PFSK-1 (cell line): ENCODE measurements at regions not wholly inside any gene's neighbourhood (a gene's known extent, or its start where the extent isn't known, plus 50 kb on each side); places are given as distances from the start of the nearest gene placed in this dataset.

Experiments used
- POLR2AphosphoS5 ChIP-seq: IDR thresholded peaks from 2 replicates; pipeline ENCODE4 v1.6.1; 2012; ENCODE audit warnings: low read depth, mild to moderate bottlenecking, control low read depth, low read length, moderate library complexity
- REST ChIP-seq, 2 experiments: IDR thresholded peaks; 2 replicates each; pipeline versions ENCODE4 v1.6.1 to v1.8.0; 2011 to 2012; ENCODE audit warnings: low read depth in 2 of 2, low read length in 2 of 2, control low read depth in 1 of 2, inconsistent platforms in 1 of 2, mild to moderate bottlenecking in 1 of 2, moderate library complexity in 1 of 2; ENCODE audit not compliant: insufficient read depth in 1 of 2
- TAF1 ChIP-seq: IDR thresholded peaks from 2 replicates; pipeline ENCODE4 v1.6.1; 2012; ENCODE audit warnings: low read length, control low read depth, borderline replicate concordance; ENCODE audit not compliant: insufficient read depth

GRCh38 chr13:90796474-90796873, 551.0 kb upstream of the MIR17HG start:
- no peak for TF ChIP-seq REST (IDR thresholded peaks at IDR 0.05; ENCODE audit: insufficient read depth in 1 of 2, low read depth in 2 of 2, low read length in 2 of 2)
- TF ChIP-seq POLR2AphosphoS5: no peak
- no peak for TF ChIP-seq TAF1
